H9 (cell line): ENCODE measurements at regions not wholly inside any gene's neighbourhood (a gene's known extent, or its start where the extent isn't known, plus 50 kb on each side); places are given as distances from the start of the nearest gene placed in this dataset.

Experiments used
- DNase-seq: peaks from one replicate; pipeline ENCODE4 v3.0.0-alpha.2; 2017
- H2AFZ ChIP-seq: one replicate; pipeline ENCODE4 v1.6.1; 2013; ENCODE audit warnings: mild to moderate bottlenecking, low read length, control low read depth, moderate library complexity
- H2AK5ac ChIP-seq: 2 replicates; pipeline ENCODE4 v1.6.1; 2013; ENCODE audit warnings: low read length, control low read depth, mixed read lengths; ENCODE audit not compliant: insufficient read length
- H2BK120ac ChIP-seq: one replicate; pipeline ENCODE4 v1.6.1; 2013; ENCODE audit warnings: low read depth, mild to moderate bottlenecking, low read length, control low read depth, inconsistent platforms; ENCODE audit not compliant: poor library complexity, severe bottlenecking
- H2BK12ac ChIP-seq: 2 replicates; pipeline ENCODE4 v1.6.1; 2013; ENCODE audit warnings: low read length, control low read depth, mixed read lengths, low read depth; ENCODE audit not compliant: insufficient read length
- H2BK15ac ChIP-seq: 2 replicates; pipeline ENCODE4 v1.6.1; 2013; ENCODE audit warnings: low read depth, low read length, control low read depth
- H2BK20ac ChIP-seq: one replicate; pipeline ENCODE4 v1.6.1; 2013; ENCODE audit warnings: low read depth, mild to moderate bottlenecking, low read length, control low read depth, inconsistent platforms; ENCODE audit not compliant: poor library complexity, severe bottlenecking
- H2BK5ac ChIP-seq: 2 replicates; pipeline ENCODE4 v1.6.1; 2013; ENCODE audit warnings: low read length, control low read depth, mixed read lengths; ENCODE audit not compliant: insufficient read length
- H3K14ac ChIP-seq: 2 replicates; pipeline ENCODE4 v1.6.1; 2013; ENCODE audit warnings: low read length, control low read depth; ENCODE audit not compliant: insufficient read depth
- H3K18ac ChIP-seq: 2 replicates; pipeline ENCODE4 v1.6.1; 2013; ENCODE audit warnings: low read depth, mild to moderate bottlenecking, mixed read lengths, low read length, control low read depth; ENCODE audit not compliant: insufficient read length
- H3K23ac ChIP-seq: 2 replicates; pipeline ENCODE4 v1.6.1; 2013; ENCODE audit warnings: low read length, control low read depth, mixed read lengths, low read depth; ENCODE audit not compliant: insufficient read length
- H3K23me2 ChIP-seq: 2 replicates; pipeline ENCODE4 v1.6.1; 2013; ENCODE audit warnings: low read depth, mild to moderate bottlenecking, mixed read lengths, low read length, control low read depth; ENCODE audit not compliant: insufficient read length, poor library complexity, severe bottlenecking
- H3K27ac ChIP-seq: 2 replicates; pipeline ENCODE4 v1.5.1; 2013; ENCODE audit warnings: low read length, control low read depth, mixed read lengths, low read depth; ENCODE audit not compliant: insufficient read length
- H3K27me3 ChIP-seq: 2 replicates; pipeline ENCODE4 v1.6.1; 2013; ENCODE audit warnings: low read length, control low read depth, inconsistent platforms; ENCODE audit not compliant: insufficient read depth
- H3K4ac ChIP-seq: 2 replicates; pipeline ENCODE4 v1.6.1; 2013; ENCODE audit warnings: low read depth, mild to moderate bottlenecking, control low read depth, inconsistent platforms, low read length, moderate library complexity
- H3K4me1 ChIP-seq: 2 replicates; pipeline ENCODE4 v1.6.1; 2013; ENCODE audit warnings: low read length, control low read depth, inconsistent platforms; ENCODE audit not compliant: insufficient read depth
- H3K4me2 ChIP-seq: 2 replicates; pipeline ENCODE4 v1.6.1; 2013; ENCODE audit warnings: low read length, control low read depth, mixed read lengths; ENCODE audit not compliant: insufficient read length, insufficient read depth
- H3K56ac ChIP-seq: 2 replicates; pipeline ENCODE4 v1.6.1; 2013; ENCODE audit warnings: low read depth, mild to moderate bottlenecking, mixed read lengths, low read length, control low read depth; ENCODE audit not compliant: insufficient read length
- H3K79me1 ChIP-seq: 2 replicates; pipeline ENCODE4 v1.6.1; 2013; ENCODE audit warnings: low read depth, mild to moderate bottlenecking, moderate library complexity, low read length, control low read depth, inconsistent platforms; ENCODE audit not compliant: insufficient read depth, poor library complexity, severe bottlenecking
- H3K79me2 ChIP-seq: 2 replicates; pipeline ENCODE4 v1.6.1; 2013; ENCODE audit warnings: low read length, control low read depth, inconsistent platforms; ENCODE audit not compliant: insufficient read depth
- H3K9ac ChIP-seq: 2 replicates; pipeline ENCODE4 v1.6.1; 2013; ENCODE audit warnings: low read length, control low read depth, mixed read lengths; ENCODE audit not compliant: insufficient read length; ENCODE audit errors: extremely low read depth
- H3K9me3 ChIP-seq: one replicate; pipeline ENCODE4 v1.6.1; 2013; ENCODE audit warnings: low read depth, low read length, inconsistent platforms; ENCODE audit not compliant: control insufficient read depth
- H3T11ph ChIP-seq: one replicate; pipeline ENCODE4 v1.6.1; 2013; ENCODE audit warnings: mild to moderate bottlenecking, low read length, control low read depth, inconsistent platforms
- H4K20me1 ChIP-seq: one replicate; pipeline ENCODE4 v1.6.1; 2013; ENCODE audit not compliant: control insufficient read depth, insufficient read length, insufficient read depth
- H4K5ac ChIP-seq: 2 replicates; pipeline ENCODE4 v1.6.1; 2013; ENCODE audit warnings: low read depth, mild to moderate bottlenecking, mixed read lengths, low read length, control low read depth; ENCODE audit not compliant: insufficient read length
- H4K8ac ChIP-seq: replicated peaks from 2 replicates; pipeline ENCODE4 v1.6.1; 2013; ENCODE audit warnings: low read length, control low read depth, mixed read lengths, low read depth; ENCODE audit not compliant: insufficient read length
- H4K91ac ChIP-seq: 2 replicates; pipeline ENCODE4 v1.6.1; 2013; ENCODE audit warnings: low read depth, mild to moderate bottlenecking, moderate library complexity, mixed read lengths, low read length, control low read depth; ENCODE audit not compliant: insufficient read length
- H3K27ac Mint-ChIP-seq, 3 experiments: 2 replicates in 2 of 3; 3 replicates in 1 of 3; pipeline ENCODE4 v1.8.0; 2020 to 2021; ENCODE audit warnings: mixed read lengths in 3 of 3, mild to moderate bottlenecking in 1 of 3, moderate library complexity in 1 of 3
- H3K27me3 Mint-ChIP-seq: 2 replicates; pipeline ENCODE4 v1.8.0; 2021; ENCODE audit warnings: low read depth, mild to moderate bottlenecking, moderate library complexity, mixed read lengths
- H3K36me3 Mint-ChIP-seq, 3 experiments: 2 replicates in 2 of 3; 3 replicates in 1 of 3; pipeline ENCODE4 v1.8.0; 2020 to 2021; ENCODE audit warnings: low read depth in 3 of 3, mixed read lengths in 3 of 3; ENCODE audit not compliant: insufficient read depth in 1 of 3
- H3K4me1 Mint-ChIP-seq, 2 experiments: 2 replicates each; pipeline ENCODE4 v1.8.0; 2020; ENCODE audit warnings: mixed read lengths in 2 of 2
- H3K4me3 Mint-ChIP-seq, 2 experiments: 2 replicates in 1 of 2; 3 replicates in 1 of 2; pipeline ENCODE4 v1.8.0; 2020 to 2021; ENCODE audit warnings: mild to moderate bottlenecking in 2 of 2, mixed read lengths in 2 of 2, moderate library complexity in 1 of 2
- H3K9me3 Mint-ChIP-seq, 2 experiments: 2 replicates in 1 of 2; 3 replicates in 1 of 2; pipeline ENCODE4 v1.8.0; 2020; ENCODE audit warnings: mild to moderate bottlenecking in 2 of 2, mixed read lengths in 2 of 2, moderate library complexity in 1 of 2
- WGBS: extraction: QIAGEN DNeasy Blood & Tissue Kit; methylation state at CpG from one replicate; pipeline ENCODE4 v1.1.7; 2013; ENCODE audit warnings: missing lambda C conversion rate, low lambda C conversion rate, mixed read lengths; ENCODE audit not compliant: insufficient read length; ENCODE audit errors: extremely low coverage; 5-methylcytosine and 5-hydroxymethylcytosine counted together
- TF ChIP-seq, protein P1 (sequence below): fragments of 200-600 bp; sonication (generic); conservative IDR thresholded peaks from 3 replicates; pipeline ENCODE4 v1.8.0; 2021; ENCODE audit warnings: antibody characterized with exemption, mild to moderate bottlenecking

DNA sequence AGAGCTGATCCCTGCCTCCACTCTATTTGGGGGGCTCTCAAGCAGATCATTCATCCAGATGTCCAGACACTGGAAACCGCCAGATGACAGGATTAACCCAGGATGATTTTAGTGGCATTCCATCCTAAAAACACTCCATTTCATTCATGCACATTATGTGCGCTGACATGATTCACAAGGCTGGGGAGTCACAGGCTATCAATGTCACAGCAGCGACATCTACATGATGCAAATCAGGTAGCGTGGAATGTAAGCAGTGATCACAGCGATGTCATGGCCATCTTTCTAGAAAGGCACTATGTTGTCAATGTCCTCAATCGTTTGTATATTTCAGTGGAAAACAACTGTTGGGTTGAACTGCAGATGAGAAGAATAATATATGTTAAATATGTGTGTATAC lies 331.5 kb upstream of the MSX2 start:
- no peaks in the 10 kb centered on the region for H3K9me3 Mint-ChIP-seq
- H3K27ac Mint-ChIP-seq = no peak overlapping the region
- Histone ChIP-seq H3K9ac (no peak overlapping the region), H3K56ac (no peak overlapping the region), H3K9me3 (no peaks in the 10 kb centered on the region), H2AK5ac (no peak overlapping the region), H3T11ph (no peak overlapping the region), H3K79me1 (no peaks in the 10 kb centered on the region), H3K4me1 (no peaks in the 10 kb centered on the region; the same call in 1 of the 2 replicates), H2BK20ac (no peak overlapping the region), H4K91ac (no peak overlapping the region), H3K4me2 (no peak overlapping the region), H2AFZ (no peak overlapping the region), H2BK15ac (no peak overlapping the region), H3K79me2 (no peaks in the 10 kb centered on the region), H3K27me3 (no peaks in the 10 kb centered on the region), H3K14ac (no peak overlapping the region), H2BK12ac (no peak overlapping the region), H3K23ac (no peak overlapping the region), H2BK5ac (no peak overlapping the region), H3K4ac (no peak overlapping the region), H4K8ac (no peak overlapping the region), H2BK120ac (no peak overlapping the region), H3K23me2 (no peaks in the 10 kb centered on the region), H4K5ac (no peak overlapping the region), H3K27ac (no peak overlapping the region), H4K20me1 (no peaks in the 10 kb centered on the region), H3K18ac (no peak overlapping the region)
- H3K27me3 Mint-ChIP-seq = peaks cover 39% of the 10 kb centered on the region
- TF ChIP-seq, protein P1, sequence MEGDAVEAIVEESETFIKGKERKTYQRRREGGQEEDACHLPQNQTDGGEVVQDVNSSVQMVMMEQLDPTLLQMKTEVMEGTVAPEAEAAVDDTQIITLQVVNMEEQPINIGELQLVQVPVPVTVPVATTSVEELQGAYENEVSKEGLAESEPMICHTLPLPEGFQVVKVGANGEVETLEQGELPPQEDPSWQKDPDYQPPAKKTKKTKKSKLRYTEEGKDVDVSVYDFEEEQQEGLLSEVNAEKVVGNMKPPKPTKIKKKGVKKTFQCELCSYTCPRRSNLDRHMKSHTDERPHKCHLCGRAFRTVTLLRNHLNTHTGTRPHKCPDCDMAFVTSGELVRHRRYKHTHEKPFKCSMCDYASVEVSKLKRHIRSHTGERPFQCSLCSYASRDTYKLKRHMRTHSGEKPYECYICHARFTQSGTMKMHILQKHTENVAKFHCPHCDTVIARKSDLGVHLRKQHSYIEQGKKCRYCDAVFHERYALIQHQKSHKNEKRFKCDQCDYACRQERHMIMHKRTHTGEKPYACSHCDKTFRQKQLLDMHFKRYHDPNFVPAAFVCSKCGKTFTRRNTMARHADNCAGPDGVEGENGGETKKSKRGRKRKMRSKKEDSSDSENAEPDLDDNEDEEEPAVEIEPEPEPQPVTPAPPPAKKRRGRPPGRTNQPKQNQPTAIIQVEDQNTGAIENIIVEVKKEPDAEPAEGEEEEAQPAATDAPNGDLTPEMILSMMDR = no peak
- WGBS = no CpG with 5 or more reads among the region's 6 CpGs
- H3K4me1 Mint-ChIP-seq = no peaks in the 10 kb centered on the region
- DNase-seq = no peak
- no peaks in the 10 kb centered on the region for H3K36me3 Mint-ChIP-seq
- H3K4me3 Mint-ChIP-seq = no peak overlapping the region
